T-cell (primary cell): ENCODE measurements at regions not wholly inside any gene's neighbourhood (a gene's known extent, or its start where the extent isn't known, plus 50 kb on each side); places are given as distances from the start of the nearest gene placed in this dataset.

Experiments
- ATAC-seq, 4 experiments: fragments of 200-7000 bp in 3 of 4; fragments of 150-1000 bp in 1 of 4; cut with Tn5 transposase; replicated peaks in 1 of 4; 1 replicate in 3 of 4; 2 replicates in 1 of 4; pipeline ENCODE4 v1.10.0; 2021; ENCODE audit warnings: moderate library complexity in 3 of 4, mild to moderate bottlenecking in 2 of 4, moderate number of reproducible peaks in 1 of 4
- CTCF ChIA-PET, 2 donors: fragments of 300-600 bp; sonication (Branson Sonifier 250); formaldehyde crosslinking; loops; one replicate each; lab custom pipeline; 2022; ENCODE audit warnings: antibody characterized with exemption in 2 of 2; lab: Charles Lee
- POLR2A ChIA-PET, 2 donors: fragments of 300-600 bp; sonication (Branson Sonifier 250); formaldehyde crosslinking; loops; one replicate each; lab custom pipeline; 2022; ENCODE audit warnings: antibody characterized with exemption in 2 of 2; lab: Charles Lee
- DNase-seq, 35 experiments: peaks; one replicate each; pipeline versions ENCODE4 v3.0.0 to v3.0.0-alpha.2; 2013 to 2023
- H3K27ac ChIP-seq: one replicate; pipeline ENCODE4 v1.5.1; 2013; ENCODE audit warnings: low read length
- H3K27me3 ChIP-seq, 2 experiments: replicated peaks in 1 of 2; 1 replicate in 1 of 2; 2 replicates in 1 of 2; pipeline versions ENCODE4 v1.6.1 to v1.7.0; 2013; ENCODE audit warnings: low read length in 1 of 2, mixed read lengths in 1 of 2; ENCODE audit not compliant: control insufficient read depth in 2 of 2, insufficient read depth in 2 of 2; ENCODE audit errors: extremely low read depth in 1 of 2
- H3K36me3 ChIP-seq, 2 donors: 1 replicate in 1 of 2; 2 replicates in 1 of 2; pipeline versions ENCODE4 v1.6.1 to v1.7.0; 2013; ENCODE audit warnings: low read length in 1 of 2; ENCODE audit not compliant: control insufficient read depth in 2 of 2, insufficient read depth in 1 of 2; ENCODE audit errors: extremely low read depth in 1 of 2
- H3K4me1 ChIP-seq, 2 experiments: 1 replicate in 1 of 2; 2 replicates in 1 of 2; pipeline versions ENCODE4 v1.6.1 to v1.7.0; 2013; ENCODE audit warnings: low read length in 2 of 2, mixed read lengths in 1 of 2; ENCODE audit not compliant: insufficient read depth in 2 of 2, control insufficient read depth in 1 of 2; ENCODE audit errors: extremely low read depth in 1 of 2
- H3K4me3 ChIP-seq, 2 donors: 1 replicate in 1 of 2; 2 replicates in 1 of 2; pipeline versions ENCODE4 v1.5.1 to v1.7.0; 2013; ENCODE audit warnings: mild to moderate bottlenecking in 2 of 2, low read length in 1 of 2, moderate library complexity in 1 of 2; ENCODE audit not compliant: control insufficient read depth in 1 of 2; ENCODE audit errors: extremely low read depth in 1 of 2
- H3K9me3 ChIP-seq: 2 replicates; pipeline ENCODE4 v1.7.0; 2013
- H3K27ac Mint-ChIP-seq, 2 donors: one replicate each; pipeline ENCODE4 v1.8.0; 2020 to 2021; ENCODE audit warnings: mild to moderate bottlenecking in 2 of 2, mixed read lengths in 2 of 2
- H3K27me3 Mint-ChIP-seq, 2 donors: one replicate each; pipeline ENCODE4 v1.8.0; 2021 to 2022; ENCODE audit warnings: mixed read lengths in 2 of 2
- H3K36me3 Mint-ChIP-seq: one replicate; pipeline ENCODE4 v1.8.0; 2021; ENCODE audit warnings: mixed read lengths
- H3K4me1 Mint-ChIP-seq, 3 donors: one replicate each; pipeline ENCODE4 v1.8.0; 2020 to 2022; ENCODE audit warnings: mixed read lengths in 3 of 3, mild to moderate bottlenecking in 1 of 3
- H3K4me3 Mint-ChIP-seq, 3 donors: one replicate each; pipeline ENCODE4 v1.8.0; 2020 to 2022; ENCODE audit warnings: mild to moderate bottlenecking in 3 of 3, mixed read lengths in 3 of 3, moderate library complexity in 3 of 3
- H3K9me3 Mint-ChIP-seq, 3 donors: one replicate each; pipeline ENCODE4 v1.8.0; 2020 to 2022; ENCODE audit warnings: mixed read lengths in 3 of 3
- WGBS: methylation state at CpG from one replicate; pipeline ENCODE4 v1.1.5; 2013; ENCODE audit warnings: missing lambda C conversion rate; ENCODE audit not compliant: insufficient coverage; 5-methylcytosine and 5-hydroxymethylcytosine counted together

DNA sequence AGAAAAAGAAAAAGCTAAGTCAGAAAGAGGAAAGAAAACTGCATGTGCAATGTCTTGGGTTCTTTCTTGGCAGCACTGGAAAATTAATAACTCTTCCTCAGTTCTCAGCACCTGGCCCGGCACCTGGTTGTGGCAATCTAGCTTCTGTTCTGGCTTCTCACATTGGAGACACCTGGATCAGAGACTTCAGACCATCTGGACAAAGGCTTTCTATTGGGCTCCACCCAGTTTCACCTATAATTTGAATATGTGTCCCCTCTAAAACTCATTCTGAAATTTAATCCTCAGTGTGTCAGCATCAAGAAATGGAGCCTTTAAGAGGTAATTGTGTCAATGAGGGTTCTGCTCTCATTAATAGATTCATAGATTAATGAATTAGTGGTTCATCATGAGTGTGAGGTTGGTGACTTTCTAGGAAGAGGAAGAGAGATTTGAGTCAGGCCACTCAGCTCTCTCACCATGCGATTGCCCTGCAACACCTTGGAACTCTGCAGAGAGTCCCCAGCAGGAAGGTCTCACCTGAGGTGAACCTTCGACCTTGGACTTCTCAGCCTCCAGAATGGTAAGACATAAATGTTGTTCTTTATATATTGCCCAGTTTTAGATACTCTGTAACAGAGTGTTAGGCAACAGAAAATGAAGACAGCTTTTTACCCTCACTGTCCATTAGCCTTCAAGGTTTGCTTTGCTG lies 679.9 kb downstream of the NTRK3 start:
- ChIA-PET CTCF (no interaction called here), POLR2A (no interaction called here)
- no peak for ATAC-seq
- no peaks in the 10 kb centered on the region for H3K27me3 Mint-ChIP-seq
- no peak overlapping the region for H3K27ac Mint-ChIP-seq
- no peak overlapping the region for H3K4me3 Mint-ChIP-seq
- H3K4me1 Mint-ChIP-seq, result no peaks in the 10 kb centered on the region
- no peaks in the 10 kb centered on the region for H3K4me1 ChIP-seq
- no peaks in the 10 kb centered on the region for H3K9me3 Mint-ChIP-seq
- H3K27me3 ChIP-seq, result no peaks in the 10 kb centered on the region
- no peaks in the 10 kb centered on the region for H3K36me3 ChIP-seq
- H3K9me3 ChIP-seq, result no peaks in the 10 kb centered on the region
- WGBS, result 92% methylated on average over 2 of the region's 3 CpGs
- no peaks in the 10 kb centered on the region for H3K36me3 Mint-ChIP-seq
- DNase-seq, result no peak
- H3K27ac ChIP-seq, result no peak overlapping the region
- no peak overlapping the region for H3K4me3 ChIP-seq

DNA sequence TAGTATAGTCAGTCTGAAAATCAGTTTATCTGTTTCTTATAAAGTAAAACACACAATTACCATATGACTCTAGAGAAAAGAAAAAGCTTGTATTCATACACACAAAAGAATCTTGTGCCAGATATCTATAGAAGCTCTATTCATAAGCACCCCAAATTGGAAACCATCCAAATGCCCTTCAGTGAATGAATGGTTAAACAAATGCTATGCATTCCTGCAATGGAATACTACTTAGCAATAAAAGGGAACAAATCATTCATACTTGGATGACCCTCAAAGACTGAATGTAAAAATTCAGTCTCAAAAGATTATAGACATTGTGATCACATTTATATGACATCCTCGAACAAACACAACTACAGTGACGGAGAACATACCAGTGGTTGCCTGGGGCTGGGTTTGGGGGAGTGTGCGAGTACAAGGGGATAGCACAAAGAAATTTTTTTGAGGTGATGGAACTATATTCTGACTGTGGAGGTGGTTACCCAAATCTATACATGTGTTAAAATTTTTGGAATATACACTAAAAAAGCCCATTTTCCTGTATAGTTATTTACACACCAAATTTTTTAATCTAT lies 680.6 kb downstream of the NTRK3 start:
- no peak overlapping the region for H3K27ac ChIP-seq
- WGBS, result no CpG with 5 or more reads among the region's 3 CpGs
- ATAC-seq (no peak), DNase-seq (no peak)
- H3K4me1 ChIP-seq, result no peaks in the 10 kb centered on the region
- Mint-ChIP-seq H3K27ac (no peak overlapping the region), H3K4me1 (peaks cover 0 to under 1% (median 0%) of the 10 kb centered on the region in 3 donors), H3K27me3 (no peaks in the 10 kb centered on the region), H3K36me3 (no peaks in the 10 kb centered on the region), H3K9me3 (no peaks in the 10 kb centered on the region), H3K4me3 (no peak overlapping the region)
- H3K9me3 ChIP-seq, result no peaks in the 10 kb centered on the region
- H3K36me3 ChIP-seq, result no peaks in the 10 kb centered on the region
- ChIA-PET POLR2A (no interaction called here), CTCF (no interaction called here)
- no peak overlapping the region for H3K4me3 ChIP-seq
- no peaks in the 10 kb centered on the region for H3K27me3 ChIP-seq

DNA sequence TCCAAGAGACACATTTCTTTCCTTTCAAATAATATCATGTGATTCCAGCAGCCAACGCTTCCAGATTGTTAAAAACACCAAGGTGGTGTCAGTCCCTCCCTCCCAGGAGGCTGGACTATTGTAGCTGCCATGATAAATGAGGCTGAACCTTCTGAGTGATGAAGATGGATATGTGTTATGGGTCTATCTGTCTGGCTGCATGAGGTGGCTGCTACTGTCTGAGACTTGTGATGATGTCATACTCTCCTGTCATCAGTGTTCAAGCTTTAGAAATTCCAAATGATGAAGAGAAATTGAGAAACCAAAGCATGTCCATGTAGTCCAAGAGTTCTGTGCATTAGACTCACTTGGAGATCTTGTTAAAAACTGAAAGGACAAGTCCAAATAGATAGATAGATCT lies 683.0 kb downstream of the NTRK3 start:
- no CpG with 5 or more reads among the region's 1 CpG for WGBS
- peaks cover 10 to 14% (median 12%) of the 10 kb centered on the region in 3 donors for H3K4me1 Mint-ChIP-seq
- no peaks in the 10 kb centered on the region for H3K36me3 ChIP-seq
- H3K36me3 Mint-ChIP-seq, result no peaks in the 10 kb centered on the region
- POLR2A ChIA-PET, result no interaction called here
- no peak for ATAC-seq
- no peaks in the 10 kb centered on the region for H3K27me3 Mint-ChIP-seq
- no peak overlapping the region for H3K4me3 ChIP-seq
- no peaks in the 10 kb centered on the region for H3K9me3 ChIP-seq
- DNase-seq, result no peak
- H3K27ac ChIP-seq, result no peak overlapping the region
- no peaks in the 10 kb centered on the region for H3K27me3 ChIP-seq
- no peak overlapping the region for H3K4me3 Mint-ChIP-seq
- H3K27ac Mint-ChIP-seq, result no peak overlapping the region
- no peaks in the 10 kb centered on the region for H3K9me3 Mint-ChIP-seq
- CTCF ChIA-PET, result no interaction called here
- no peaks in the 10 kb centered on the region for H3K4me1 ChIP-seq

DNA sequence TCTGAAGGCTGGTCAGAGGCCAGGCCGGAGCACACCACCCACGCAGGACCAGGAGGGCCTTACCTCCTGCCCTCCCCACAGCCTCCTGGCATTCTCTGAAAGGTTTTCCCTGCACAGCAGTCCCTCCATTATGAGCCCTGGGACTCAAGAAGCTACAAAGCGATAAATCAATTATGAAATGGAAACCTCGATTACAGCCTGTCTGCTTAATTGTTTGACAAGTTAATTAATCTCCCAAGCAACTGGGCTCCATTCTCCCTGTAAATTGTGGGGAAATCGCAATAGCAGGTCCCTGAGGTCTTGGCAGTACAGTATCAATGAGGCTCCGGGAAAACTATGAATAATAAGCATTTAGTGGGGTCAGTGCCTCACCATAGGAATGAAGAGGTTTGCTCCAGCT lies 683.5 kb downstream of the NTRK3 start:
- CTCF ChIA-PET, result no interaction called here
- Mint-ChIP-seq H3K4me3 (no peak overlapping the region), H3K9me3 (no peaks in the 10 kb centered on the region), H3K36me3 (no peaks in the 10 kb centered on the region), H3K27me3 (no peaks in the 10 kb centered on the region), H3K27ac (no peak overlapping the region), H3K4me1 (peaks cover 10 to 14% (median 12%) of the 10 kb centered on the region in 3 donors)
- Histone ChIP-seq H3K4me3 (no peak overlapping the region), H3K27ac (no peak overlapping the region), H3K36me3 (no peaks in the 10 kb centered on the region), H3K27me3 (no peaks in the 10 kb centered on the region), H3K9me3 (no peaks in the 10 kb centered on the region), H3K4me1 (no peaks in the 10 kb centered on the region)
- DNase-seq (no peak), ATAC-seq (no peak)
- 61% methylated on average over 2 of the region's 6 CpGs for whole genome bisulfite sequencing
- POLR2A ChIA-PET, result no interaction called here

DNA sequence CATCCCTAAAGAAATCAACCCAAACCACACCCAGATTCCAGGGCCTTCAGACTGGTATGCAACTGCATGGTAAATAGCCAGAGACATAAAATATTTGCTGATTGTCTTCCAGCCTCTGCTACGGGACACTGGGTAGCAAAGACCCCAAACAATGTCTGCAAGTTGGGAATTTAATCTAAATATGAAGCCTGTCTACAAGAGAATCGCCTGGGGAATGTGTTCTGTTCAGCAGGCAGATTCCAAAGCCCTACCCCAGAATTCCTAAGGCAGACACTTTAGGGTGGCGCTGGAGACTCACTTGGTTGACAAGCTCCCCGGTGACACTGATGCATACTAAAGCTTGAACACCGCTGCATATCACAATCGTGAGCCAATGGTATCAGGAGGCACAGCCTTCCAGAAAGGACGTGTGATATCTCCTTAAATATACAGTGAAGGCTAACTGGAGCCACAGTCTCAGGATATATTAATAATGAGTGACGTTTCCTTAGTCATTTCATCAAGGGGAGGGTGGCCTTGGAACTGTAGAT lies 684.1 kb downstream of the NTRK3 start:
- CTCF ChIA-PET, result no interaction called here

DNA sequence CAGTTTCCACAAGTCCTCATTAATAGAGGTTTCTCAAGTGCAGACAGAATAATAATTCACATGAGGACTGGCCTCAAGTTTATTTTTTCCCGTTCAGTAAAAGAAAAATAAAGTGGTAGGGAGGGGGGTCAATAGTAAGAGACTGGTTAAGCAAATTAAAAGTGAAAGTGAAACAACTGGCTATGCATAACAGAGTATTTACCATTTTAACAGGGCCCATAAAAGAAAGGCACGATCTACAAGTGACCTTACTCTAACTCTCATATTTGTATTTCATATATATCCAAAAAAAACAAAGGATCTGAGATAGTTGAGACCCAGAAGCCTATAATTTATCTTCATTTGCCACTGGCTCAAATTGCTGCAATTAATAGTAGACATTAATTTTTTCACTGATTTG lies 686.3 kb downstream of the NTRK3 start:
- CTCF ChIA-PET, result no interaction called here
- POLR2A ChIA-PET, result no interaction called here
- Histone ChIP-seq H3K36me3 (no peaks in the 10 kb centered on the region), H3K27ac (no peak overlapping the region), H3K9me3 (no peaks in the 10 kb centered on the region), H3K27me3 (no peaks in the 10 kb centered on the region), H3K4me1 (no peaks in the 10 kb centered on the region), H3K4me3 (no peak overlapping the region)
- peak overlapping the region in 1 of 2 donors; percentile 65 for H3K27ac Mint-ChIP-seq
- H3K36me3 Mint-ChIP-seq, result no peaks in the 10 kb centered on the region
- H3K4me1 Mint-ChIP-seq, result peaks cover 10 to 14% (median 12%) of the 10 kb centered on the region in 3 donors
- no peaks in the 10 kb centered on the region for H3K27me3 Mint-ChIP-seq
- peak overlapping the region; percentile 54 to 67 (median 62) for H3K4me3 Mint-ChIP-seq
- H3K9me3 Mint-ChIP-seq, result no peaks in the 10 kb centered on the region
- no CpG with 5 or more reads among the region's 2 CpGs for WGBS
- DNase-seq (no peak), ATAC-seq (no peak)

More for the DNA sequence above, 684.1 kb downstream of the NTRK3 start:
- ATAC-seq (no peak), DNase-seq (no peak)
- Histone ChIP-seq H3K9me3 (no peaks in the 10 kb centered on the region), H3K4me1 (no peaks in the 10 kb centered on the region), H3K36me3 (no peaks in the 10 kb centered on the region), H3K4me3 (no peak overlapping the region), H3K27ac (no peak overlapping the region), H3K27me3 (no peaks in the 10 kb centered on the region)
- no peaks in the 10 kb centered on the region for H3K36me3 Mint-ChIP-seq
- no peaks in the 10 kb centered on the region for H3K9me3 Mint-ChIP-seq
- no peaks in the 10 kb centered on the region for H3K27me3 Mint-ChIP-seq
- peaks cover 10 to 14% (median 12%) of the 10 kb centered on the region in 3 donors for H3K4me1 Mint-ChIP-seq
- H3K27ac Mint-ChIP-seq, result no peak overlapping the region
- WGBS, result 80% methylated on average over 6 of the region's 8 CpGs
- H3K4me3 Mint-ChIP-seq, result no peak overlapping the region
- POLR2A ChIA-PET, result no interaction called here
